Lower leg skin (tissue), 3 donors: ENCODE measurements at regions not wholly inside any gene's neighbourhood (a gene's known extent, or its start where the extent isn't known, plus 50 kb on each side); places are given as distances from the start of the nearest gene placed in this dataset.

Experiments used
- CTCF ChIP-seq, 3 donors: fragments of 450-650 bp; IDR thresholded peaks; one replicate each; pipeline ENCODE4 v1.5.1; 2016; ENCODE audit warnings: antibody characterized with exemption in 3 of 3, mild to moderate bottlenecking in 3 of 3, moderate library complexity in 2 of 3
- POLR2A ChIP-seq, 2 donors: fragments of 450-650 bp; IDR thresholded peaks; one replicate each; pipeline ENCODE4 v1.6.1; 2016 to 2017; ENCODE audit warnings: antibody characterized with exemption in 2 of 2, mild to moderate bottlenecking in 1 of 2, moderate library complexity in 1 of 2

GRCh38 chr21:17671733-17672132, 59.0 kb upstream of the BTG3 start:
- TF ChIP-seq CTCF (IDR thresholded peaks at IDR 0.05) (no peak), POLR2A (IDR thresholded peaks at IDR 0.05) (no peak)
